GM12878 (cell line): ENCODE measurements at regions not wholly inside any gene's neighbourhood (a gene's known extent, or its start where the extent isn't known, plus 50 kb on each side); places are given as distances from the start of the nearest gene placed in this dataset.

Experiments used
- ATAC-seq: fragments of 200-7000 bp; cut with Tn5 transposase; 3 replicates; pipeline ENCODE4 v1.9.1; 2020; ENCODE audit warnings: mild to moderate bottlenecking, moderate library complexity
- BruUV-seq: library from RNA; stranded (reverse); fragments of 400-500 nt; replicated peaks from 2 replicates; lab custom pipeline; 2021; lab: Mats Ljungman, UMichigan
- CTCF ChIA-PET: fragments of 300-600 bp; sonication (Branson Sonifier 250); formaldehyde crosslinking; extraction: SDS; loops from one replicate; lab custom pipeline; 2021; ENCODE audit warnings: inconsistent platforms; lab: Yijun Ruan, JAX
- POLR2A ChIA-PET: fragments of 350-600 bp; formaldehyde crosslinking; extraction: SDS; loops from one replicate; lab custom pipeline; 2021; ENCODE audit warnings: inconsistent platforms; lab: Charles Lee
- RAD21 ChIA-PET: fragments of 300-600 bp; sonication (Branson Sonifier 250); formaldehyde crosslinking; loops from one replicate; lab custom pipeline; 2023; ENCODE audit warnings: antibody characterized with exemption; ENCODE audit not compliant: unreplicated experiment; lab: Charles Lee
- SMC1A ChIA-PET: fragments of 300-600 bp; sonication (Branson Sonifier 250); formaldehyde crosslinking; loops from one replicate; lab custom pipeline; 2023; ENCODE audit not compliant: unreplicated experiment, uncharacterized antibody; lab: Charles Lee
- DNase-seq: peaks from one replicate; pipeline ENCODE4 v3.0.0-alpha.2; 2011; ENCODE audit warnings: low read depth, low spot score
- FAIRE-seq: peaks from 3 replicates; lab custom pipeline; 2011; peaks lifted over from hg19 to GRCh38; lab: Jason Lieb, UNC
- H2AFZ ChIP-seq: 2 replicates; pipeline ENCODE4 v1.6.0; 2011; ENCODE audit warnings: low read depth, low read length, control low read depth; ENCODE audit not compliant: control insufficient read depth
- H3K27ac ChIP-seq: 2 replicates; pipeline ENCODE4 v1.5.1; 2011; ENCODE audit warnings: control low read depth; ENCODE audit not compliant: control insufficient read depth, insufficient read depth
- H3K27me3 ChIP-seq, 2 experiments: replicated peaks in 1 of 2; 2 replicates each; pipeline versions ENCODE4 v1.6.0 to v1.6.1; 2011; ENCODE audit warnings: low read length in 1 of 2; ENCODE audit not compliant: control insufficient read depth in 2 of 2, insufficient read depth in 2 of 2
- H3K36me3 ChIP-seq, 2 experiments: 2 replicates each; pipeline ENCODE4 v1.5.1; 2011; ENCODE audit warnings: low read length in 1 of 2; ENCODE audit not compliant: control insufficient read depth in 2 of 2, insufficient read depth in 2 of 2
- H3K4me1 ChIP-seq: 2 replicates; pipeline ENCODE4 v1.6.1; 2011; ENCODE audit warnings: mild to moderate bottlenecking, low read length, moderate library complexity, mixed read lengths; ENCODE audit not compliant: control insufficient read depth, insufficient read depth
- H3K4me2 ChIP-seq: 2 replicates; pipeline ENCODE4 v1.6.0; 2011; ENCODE audit warnings: control low read depth; ENCODE audit not compliant: control insufficient read depth, insufficient read depth
- H3K4me3 ChIP-seq: fragments of 200-600 bp; sonication (generic); 2 replicates; pipeline ENCODE4 v1.5.1; 2016
- H3K79me2 ChIP-seq: 2 replicates; pipeline ENCODE4 v1.6.0; 2011; ENCODE audit warnings: low read length; ENCODE audit not compliant: control insufficient read depth, insufficient read depth
- H3K9ac ChIP-seq: 2 replicates; pipeline ENCODE4 v1.8.0; 2011; ENCODE audit warnings: low read length, control low read depth, mixed read lengths; ENCODE audit not compliant: control insufficient read depth, insufficient read depth
- H3K9me3 ChIP-seq: replicated peaks from 3 replicates; pipeline ENCODE4 v1.5.1; 2011; ENCODE audit warnings: mild to moderate bottlenecking, low read length; ENCODE audit not compliant: control insufficient read depth, insufficient read depth
- H4K20me1 ChIP-seq: 2 replicates; pipeline ENCODE4 v1.6.0; 2011; ENCODE audit not compliant: control insufficient read depth, insufficient read depth
- ASH2L ChIP-seq: fragments of 300-600, 200-600 bp; sonication (generic); IDR thresholded peaks from 2 replicates; pipeline ENCODE4 v1.6.1; 2017; ENCODE audit warnings: low read depth, mild to moderate bottlenecking, borderline replicate concordance
- CTCF ChIP-seq, 3 experiments: IDR thresholded peaks in 2 of 3; conservative IDR thresholded peaks in 1 of 3; 2 replicates each; pipeline ENCODE4 v1.5.1; 2011; ENCODE audit warnings: low read depth in 3 of 3, low read length in 3 of 3, mild to moderate bottlenecking in 3 of 3, control low read depth in 2 of 3, moderate library complexity in 2 of 3, inconsistent platforms in 1 of 3, mixed read lengths in 1 of 3; ENCODE audit not compliant: control insufficient read depth in 2 of 3, insufficient read depth in 1 of 3; ENCODE audit errors: extremely low read depth in 1 of 3
- FOS ChIP-seq: IDR thresholded peaks from 3 replicates; pipeline ENCODE4 v1.6.1; 2011; ENCODE audit warnings: borderline replicate concordance; ENCODE audit not compliant: insufficient read length; ENCODE audit errors: extremely low read depth
- POU2F2 ChIP-seq: IDR thresholded peaks from 3 replicates; pipeline ENCODE4 v1.6.1; 2011; ENCODE audit warnings: low read depth, mild to moderate bottlenecking, low read length, borderline replicate concordance
- RAD21 ChIP-seq: IDR thresholded peaks from 2 replicates; pipeline ENCODE4 v1.6.1; 2011; ENCODE audit warnings: mild to moderate bottlenecking, low read depth, low read length, moderate library complexity; ENCODE audit not compliant: insufficient read depth
- RUNX3 ChIP-seq: IDR thresholded peaks from 2 replicates; pipeline ENCODE4 v1.6.1; 2012; ENCODE audit warnings: low read length, inconsistent platforms
- SMARCA5 ChIP-seq: fragments of 450-650 bp; IDR thresholded peaks from 2 replicates; pipeline ENCODE4 v1.6.1; 2017; ENCODE audit warnings: mild to moderate bottlenecking
- SMC3 ChIP-seq: IDR thresholded peaks from 2 replicates; pipeline ENCODE4 v1.6.1; 2011; ENCODE audit warnings: low read length, improper control_type of control experiment, borderline replicate concordance
- SPI1 ChIP-seq: IDR thresholded peaks from 2 replicates; pipeline ENCODE4 v1.6.1; 2011; ENCODE audit warnings: low read depth, mild to moderate bottlenecking, low read length, moderate library complexity, borderline replicate concordance; ENCODE audit not compliant: insufficient read depth
- ZNF24 ChIP-seq: fragments of 450-650 bp; IDR thresholded peaks from 2 replicates; pipeline ENCODE4 v1.6.1; 2017; ENCODE audit warnings: antibody characterized with exemption, mild to moderate bottlenecking
- ZNF384 ChIP-seq: IDR thresholded peaks from 2 replicates; pipeline ENCODE4 v1.6.1; 2012; ENCODE audit warnings: low read depth, mild to moderate bottlenecking, low read length, improper control_type of control experiment, borderline replicate concordance
- WGBS: methylation state at CpG from one replicate; pipeline ENCODE4 v1.1.6; 2016; ENCODE audit warnings: low lambda C conversion rate; ENCODE audit not compliant: insufficient replicate concordance, insufficient coverage; ENCODE audit errors: missing lambda C conversion rate; 5-methylcytosine and 5-hydroxymethylcytosine counted together
- in situ Hi-C: fragments of 300-500 bp; cut with MboI; formaldehyde crosslinking; loops from 9 replicates; pipeline ENCODE4 v1.14.3; 2018; ENCODE audit warnings: mixed read lengths
- intact Hi-C: fragments of 100-400 bp; cut with micrococcal nuclease; formaldehyde crosslinking; loops from one replicate; pipeline ENCODE4 v1.14.2; 2022; ENCODE audit not compliant: unreplicated experiment
- TF ChIP-seq, protein P1 (sequence below): fragments of 450-650 bp; conservative IDR thresholded peaks from 2 replicates; pipeline ENCODE4 v1.6.1; 2017; ENCODE audit warnings: mild to moderate bottlenecking, moderate library complexity
- TF ChIP-seq, protein P2 (sequence below): IDR thresholded peaks from 2 replicates; pipeline ENCODE4 v1.6.1; 2012; ENCODE audit warnings: mild to moderate bottlenecking, low read depth, low read length

GRCh38 chr16:27639561-27640276 is 89.8 kb downstream of the KATNIP start:
- no TSS peak for BruUV-seq
- ATAC-seq (peak; percentile 97), DNase-seq (peak; percentile 2), FAIRE-seq (peak; percentile 82)
- Histone ChIP-seq H3K4me3 (no peak overlapping the region), H3K27ac (no peak overlapping the region), H3K36me3 (no peaks in the 10 kb centered on the region), H3K9me3 (no peaks in the 10 kb centered on the region), H3K4me1 (peaks cover 12% of the 10 kb centered on the region), H3K27me3 (no peaks in the 10 kb centered on the region), H4K20me1 (peaks cover 4% of the 10 kb centered on the region; the same call in 1 of the 2 replicates), H3K9ac (no peak overlapping the region), H3K79me2 (no peaks in the 10 kb centered on the region), H3K4me2 (0 out of 2 replicates have a peak overlapping the region, but pooled peaks have one; percentile 7), H2AFZ (peak overlapping the region; percentile 46; the same call in 1 of the 2 replicates)
- ChIA-PET CTCF (interaction anchor here (0.7 to 3.2 kb wide), 27 partner anchors 10 to 579 kb away, joined by 3 to 34 read pairs (median 4); partner anchors contain the start of genes GTF3C1 and KATNIP), POLR2A (no interaction called here), RAD21 (interaction anchor here (0.8 to 1.4 kb wide), 7 partner anchors 18 to 578 kb away, joined by 4 to 7 read pairs (median 4); partner anchors contain the start of genes GTF3C1 and KATNIP), SMC1A (interaction anchor here (0.8 to 2.1 kb wide), 7 partner anchors 9 to 578 kb away, joined by 3 to 9 read pairs (median 4); partner anchors contain the start of genes GTF3C1 and KATNIP)
- peak; percentile 79 for TF ChIP-seq RAD21
- TF ChIP-seq CTCF (IDR thresholded peaks at IDR 0.05 in 2 of 3, conservative IDR thresholded peaks at IDR 0.05 in 1 of 3; ENCODE audit: control insufficient read depth in 2 of 3, extremely low read depth in 1 of 3, insufficient read depth in 1 of 3, low read depth in 3 of 3, low read length in 3 of 3) = peak; percentile 68 to 89 (median 81)
- TF ChIP-seq ZNF24 = no peak
- peak; percentile 50; the same call in 1 of the 2 replicates for TF ChIP-seq SPI1
- TF ChIP-seq SMARCA5 = peak; percentile 53; the same call in 1 of the 2 replicates
- TF ChIP-seq, protein P1, sequence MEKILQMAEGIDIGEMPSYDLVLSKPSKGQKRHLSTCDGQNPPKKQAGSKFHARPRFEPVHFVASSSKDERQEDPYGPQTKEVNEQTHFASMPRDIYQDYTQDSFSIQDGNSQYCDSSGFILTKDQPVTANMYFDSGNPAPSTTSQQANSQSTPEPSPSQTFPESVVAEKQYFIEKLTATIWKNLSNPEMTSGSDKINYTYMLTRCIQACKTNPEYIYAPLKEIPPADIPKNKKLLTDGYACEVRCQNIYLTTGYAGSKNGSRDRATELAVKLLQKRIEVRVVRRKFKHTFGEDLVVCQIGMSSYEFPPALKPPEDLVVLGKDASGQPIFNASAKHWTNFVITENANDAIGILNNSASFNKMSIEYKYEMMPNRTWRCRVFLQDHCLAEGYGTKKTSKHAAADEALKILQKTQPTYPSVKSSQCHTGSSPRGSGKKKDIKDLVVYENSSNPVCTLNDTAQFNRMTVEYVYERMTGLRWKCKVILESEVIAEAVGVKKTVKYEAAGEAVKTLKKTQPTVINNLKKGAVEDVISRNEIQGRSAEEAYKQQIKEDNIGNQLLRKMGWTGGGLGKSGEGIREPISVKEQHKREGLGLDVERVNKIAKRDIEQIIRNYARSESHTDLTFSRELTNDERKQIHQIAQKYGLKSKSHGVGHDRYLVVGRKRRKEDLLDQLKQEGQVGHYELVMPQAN = no peak
- TF ChIP-seq ZNF384 = peak; percentile 82
- TF ChIP-seq RUNX3 = 0 out of 2 replicates have a peak, but pooled peaks have one; percentile 14
- TF ChIP-seq ASH2L = no peak
- peak; percentile 80; the same call in 1 of the 3 replicates for TF ChIP-seq POU2F2
- TF ChIP-seq FOS = no peak
- TF ChIP-seq, protein P2, sequence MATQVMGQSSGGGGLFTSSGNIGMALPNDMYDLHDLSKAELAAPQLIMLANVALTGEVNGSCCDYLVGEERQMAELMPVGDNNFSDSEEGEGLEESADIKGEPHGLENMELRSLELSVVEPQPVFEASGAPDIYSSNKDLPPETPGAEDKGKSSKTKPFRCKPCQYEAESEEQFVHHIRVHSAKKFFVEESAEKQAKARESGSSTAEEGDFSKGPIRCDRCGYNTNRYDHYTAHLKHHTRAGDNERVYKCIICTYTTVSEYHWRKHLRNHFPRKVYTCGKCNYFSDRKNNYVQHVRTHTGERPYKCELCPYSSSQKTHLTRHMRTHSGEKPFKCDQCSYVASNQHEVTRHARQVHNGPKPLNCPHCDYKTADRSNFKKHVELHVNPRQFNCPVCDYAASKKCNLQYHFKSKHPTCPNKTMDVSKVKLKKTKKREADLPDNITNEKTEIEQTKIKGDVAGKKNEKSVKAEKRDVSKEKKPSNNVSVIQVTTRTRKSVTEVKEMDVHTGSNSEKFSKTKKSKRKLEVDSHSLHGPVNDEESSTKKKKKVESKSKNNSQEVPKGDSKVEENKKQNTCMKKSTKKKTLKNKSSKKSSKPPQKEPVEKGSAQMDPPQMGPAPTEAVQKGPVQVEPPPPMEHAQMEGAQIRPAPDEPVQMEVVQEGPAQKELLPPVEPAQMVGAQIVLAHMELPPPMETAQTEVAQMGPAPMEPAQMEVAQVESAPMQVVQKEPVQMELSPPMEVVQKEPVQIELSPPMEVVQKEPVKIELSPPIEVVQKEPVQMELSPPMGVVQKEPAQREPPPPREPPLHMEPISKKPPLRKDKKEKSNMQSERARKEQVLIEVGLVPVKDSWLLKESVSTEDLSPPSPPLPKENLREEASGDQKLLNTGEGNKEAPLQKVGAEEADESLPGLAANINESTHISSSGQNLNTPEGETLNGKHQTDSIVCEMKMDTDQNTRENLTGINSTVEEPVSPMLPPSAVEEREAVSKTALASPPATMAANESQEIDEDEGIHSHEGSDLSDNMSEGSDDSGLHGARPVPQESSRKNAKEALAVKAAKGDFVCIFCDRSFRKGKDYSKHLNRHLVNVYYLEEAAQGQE = no peak
- TF ChIP-seq SMC3 = peak; percentile 40; the same call in 1 of the 2 replicates
- in situ Hi-C loops = loop anchor here (25.0 kb wide), 1 partner anchor 423 kb away; the partner anchor contains the start of gene GSG1L
- 27% methylated on average over 7 of the region's 7 CpGs for WGBS
- intact Hi-C loops = loop anchor here (5.0 kb wide), 1 partner anchor 433 kb away; no protein-coding TSS in a partner anchor
